Caki2 (cell line): ENCODE measurements at regions not wholly inside any gene's neighbourhood (a gene's known extent, or its start where the extent isn't known, plus 50 kb on each side); places are given as distances from the start of the nearest gene placed in this dataset.
A peak's percentile ranks its signal among the peaks of the same experiment; 100 is the strongest.
"Not testable (repeated sequence)": the region's sequence is repeated elsewhere in the genome, so short reads cannot be mapped to it uniquely, and the experiment has no call there.

Experiments used
- DNase-seq: peaks from one replicate; pipeline ENCODE4 v3.0.0-alpha.2; 2015; ENCODE audit warnings: low read depth
- in situ Hi-C: cut with HindIII; loops from 2 replicates; pipeline ENCODE4 v1.10.0; 2016; ENCODE audit warnings: low sequenced_read_pairs, low pct_unique_long_range_greater_than_20kb, mixed read lengths

GRCh38 chr4:85092536-85092935 is 126.0 kb upstream of the WDFY3 start:
- no peak for DNase-seq
- in situ Hi-C loops, result no loop called here

- DNase-seq, result no peak
- in situ Hi-C loops, result no loop called here
These were observed 126.5 kb upstream of the WDFY3 start for GRCh38 chr4:85092943-85093342.

GRCh38 chr4:85094735-85095134 is 128.2 kb upstream of the WDFY3 start:
- in situ Hi-C loops, result no loop called here
- DNase-seq, result no peak

GRCh38 chr4:85102606-85103005 is 136.1 kb upstream of the WDFY3 start:
- in situ Hi-C loops, result no loop called here
- DNase-seq, result no peak

GRCh38 chr4:85106166-85106565 is 139.7 kb upstream of the WDFY3 start:
- DNase-seq, result no peak
- in situ Hi-C loops, result no loop called here

GRCh38 chr4:85106805-85107336 is 140.4 kb upstream of the WDFY3 start:
- in situ Hi-C loops, result no loop called here
- DNase-seq, result no peak

- DNase-seq, result no peak
- in situ Hi-C loops, result no loop called here
These were observed 141.1 kb upstream of the WDFY3 start for GRCh38 chr4:85107553-85107952.

GRCh38 chr4:85113706-85114105 is 147.2 kb upstream of the WDFY3 start:
- in situ Hi-C loops, result no loop called here

GRCh38 chr4:85114526-85114925 is 148.0 kb upstream of the WDFY3 start:
- in situ Hi-C loops, result no loop called here

More at GRCh38 chr4:85113706-85114105, 147.2 kb upstream of the WDFY3 start:
- DNase-seq, result no peak

GRCh38 chr4:85116008-85116407 is 149.5 kb upstream of the WDFY3 start:
- in situ Hi-C loops, result no loop called here
- no peak for DNase-seq

More at GRCh38 chr4:85114526-85114925, 148.0 kb upstream of the WDFY3 start:
- no peak for DNase-seq

- DNase-seq, result no peak
- in situ Hi-C loops, result no loop called here
These were observed 159.2 kb upstream of the WDFY3 start for GRCh38 chr4:85125688-85126087.

- DNase-seq, result no peak
- in situ Hi-C loops, result no loop called here
These were observed 160.6 kb upstream of the WDFY3 start for GRCh38 chr4:85126991-85127591.

- in situ Hi-C loops, result no loop called here
- peak; percentile 41 for DNase-seq
These were observed 161.2 kb upstream of the WDFY3 start for GRCh38 chr4:85127653-85128052.

- DNase-seq, result no peak
- in situ Hi-C loops, result no loop called here
These were observed 162.0 kb upstream of the WDFY3 start for GRCh38 chr4:85128246-85129204.

GRCh38 chr4:85129354-85130125 is 163.1 kb upstream of the WDFY3 start:
- DNase-seq, in situ Hi-C loops: not testable (repeated sequence)

GRCh38 chr4:85132117-85132516 is 165.6 kb upstream of the WDFY3 start:
- in situ Hi-C loops, result no loop called here
- no peak for DNase-seq

GRCh38 chr4:85132570-85132969 is 166.1 kb upstream of the WDFY3 start:
- in situ Hi-C loops, result no loop called here
- DNase-seq, result no peak

GRCh38 chr4:85139749-85140148 is 173.3 kb upstream of the WDFY3 start:
- in situ Hi-C loops, DNase-seq: not testable (repeated sequence)

- in situ Hi-C loops, result no loop called here
These were observed 176.0 kb upstream of the WDFY3 start for GRCh38 chr4:85142451-85142850.

More at GRCh38 chr4:85142451-85142850, 176.0 kb upstream of the WDFY3 start:
- DNase-seq, result no peak
